ENCODE measurements at regions not wholly inside any gene's neighbourhood (a gene's known extent, or its start where the extent isn't known, plus 50 kb on each side); places are given as distances from the start of the nearest gene placed in this dataset.

DNA sequence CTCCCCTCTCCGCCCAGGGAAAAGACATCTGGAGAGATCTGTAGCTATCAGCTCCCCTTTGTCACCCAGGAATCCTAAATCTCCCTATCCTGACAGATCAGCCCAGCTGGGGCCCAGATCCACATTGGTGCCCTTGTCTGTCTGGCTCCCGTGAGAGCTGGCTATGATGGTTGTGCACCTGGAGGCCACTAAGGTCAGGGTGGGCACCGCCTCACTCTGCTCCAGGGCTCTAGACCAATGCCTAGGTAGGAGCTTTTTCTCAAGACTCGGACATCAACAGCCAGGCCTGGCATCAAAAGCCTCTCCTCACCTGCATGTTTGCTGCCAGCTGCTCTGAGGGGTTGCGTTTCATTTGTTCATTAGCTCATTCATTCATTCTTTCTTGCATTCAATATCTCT is 142.7 kb downstream of the SMAD6 start:
- peaks cover 36% of the 10 kb centered on the region for H3K27me3 Mint-ChIP-seq (ENCODE audit: low read depth)
- no peak overlapping the region for H3K27ac Mint-ChIP-seq
- peaks cover 11% of the 10 kb centered on the region for H3K4me1 Mint-ChIP-seq
- POLR2A ChIA-PET, result no interaction called here
- CTCF ChIA-PET, result interaction anchor here (0.9 to 2.8 kb wide), 5 partner anchors 7 to 139 kb away, joined by 4 to 16 read pairs (median 4); no protein-coding TSS in a partner anchor
- no peak for ATAC-seq
- H3K36me3 Mint-ChIP-seq, result no peaks in the 10 kb centered on the region
- DNase-seq (ENCODE audit: low spot score), result no peak
- TF ChIP-seq ZNF138 (CRISPR knock-in tag; conservative IDR thresholded peaks at IDR 0.05) (no peak), ETV6 (CRISPR knock-in tag; IDR thresholded peaks at IDR 0.05) (no peak), RELA (CRISPR knock-in tag; IDR thresholded peaks at IDR 0.05; ENCODE audit: borderline replicate concordance) (no peak)
- no peaks in the 10 kb centered on the region for H3K9me3 Mint-ChIP-seq
- H3K4me3 Mint-ChIP-seq, result no peak overlapping the region

- DNase-seq (ENCODE audit: low spot score) (no peak), ATAC-seq (no peak)
- Mint-ChIP-seq H3K4me1 (peaks cover 11% of the 10 kb centered on the region), H3K4me3 (no peak overlapping the region), H3K36me3 (no peaks in the 10 kb centered on the region), H3K27me3 (ENCODE audit: low read depth) (peaks cover 36% of the 10 kb centered on the region), H3K27ac (no peak overlapping the region), H3K9me3 (no peaks in the 10 kb centered on the region)
- ChIA-PET CTCF (interaction anchor here (0.5 to 2.5 kb wide), 5 partner anchors 9 to 144 kb away, joined by 3 to 8 read pairs (median 4); partner anchors contain the start of gene SMAD6), POLR2A (no interaction called here)
- TF ChIP-seq SMAD3 (CRISPR knock-in tag; IDR thresholded peaks at IDR 0.05; ENCODE audit: borderline replicate concordance) (no peak), TCF7 (CRISPR knock-in tag; IDR thresholded peaks at IDR 0.05; ENCODE audit: low read depth) (no peak), GABPB1 (CRISPR knock-in tag; IDR thresholded peaks at IDR 0.05) (no peak), ZNF232 (CRISPR knock-in tag; IDR thresholded peaks at IDR 0.05) (no peak)
These were observed 143.3 kb downstream of the SMAD6 start for GRCh38 chr15:66845266-66845785.

GRCh38 chr15:66846031-66846430 is 144.0 kb downstream of the SMAD6 start:
- no peak for ATAC-seq
- TF ChIP-seq RORB (CRISPR knock-in tag; IDR thresholded peaks at IDR 0.05) (no peak), ESRRA (CRISPR knock-in tag; IDR thresholded peaks at IDR 0.05; ENCODE audit: borderline replicate concordance) (no peak), ZNF219 (CRISPR knock-in tag; IDR thresholded peaks at IDR 0.05; ENCODE audit: borderline replicate concordance) (no peak), CDX4 (CRISPR knock-in tag; IDR thresholded peaks at IDR 0.05; ENCODE audit: borderline replicate concordance) (no peak), ARID4B (CRISPR knock-in tag; IDR thresholded peaks at IDR 0.05; ENCODE audit: borderline replicate concordance) (no peak), GRHL2 (CRISPR knock-in tag; IDR thresholded peaks at IDR 0.05; ENCODE audit: insufficient replicate concordance, severe bottlenecking) (no peak), FOXJ3 (CRISPR knock-in tag; IDR thresholded peaks at IDR 0.05; ENCODE audit: borderline replicate concordance) (no peak), NFYB (CRISPR knock-in tag; conservative IDR thresholded peaks at IDR 0.05; ENCODE audit: low read depth) (no peak)
- TF ChIP-seq, protein P1, sequence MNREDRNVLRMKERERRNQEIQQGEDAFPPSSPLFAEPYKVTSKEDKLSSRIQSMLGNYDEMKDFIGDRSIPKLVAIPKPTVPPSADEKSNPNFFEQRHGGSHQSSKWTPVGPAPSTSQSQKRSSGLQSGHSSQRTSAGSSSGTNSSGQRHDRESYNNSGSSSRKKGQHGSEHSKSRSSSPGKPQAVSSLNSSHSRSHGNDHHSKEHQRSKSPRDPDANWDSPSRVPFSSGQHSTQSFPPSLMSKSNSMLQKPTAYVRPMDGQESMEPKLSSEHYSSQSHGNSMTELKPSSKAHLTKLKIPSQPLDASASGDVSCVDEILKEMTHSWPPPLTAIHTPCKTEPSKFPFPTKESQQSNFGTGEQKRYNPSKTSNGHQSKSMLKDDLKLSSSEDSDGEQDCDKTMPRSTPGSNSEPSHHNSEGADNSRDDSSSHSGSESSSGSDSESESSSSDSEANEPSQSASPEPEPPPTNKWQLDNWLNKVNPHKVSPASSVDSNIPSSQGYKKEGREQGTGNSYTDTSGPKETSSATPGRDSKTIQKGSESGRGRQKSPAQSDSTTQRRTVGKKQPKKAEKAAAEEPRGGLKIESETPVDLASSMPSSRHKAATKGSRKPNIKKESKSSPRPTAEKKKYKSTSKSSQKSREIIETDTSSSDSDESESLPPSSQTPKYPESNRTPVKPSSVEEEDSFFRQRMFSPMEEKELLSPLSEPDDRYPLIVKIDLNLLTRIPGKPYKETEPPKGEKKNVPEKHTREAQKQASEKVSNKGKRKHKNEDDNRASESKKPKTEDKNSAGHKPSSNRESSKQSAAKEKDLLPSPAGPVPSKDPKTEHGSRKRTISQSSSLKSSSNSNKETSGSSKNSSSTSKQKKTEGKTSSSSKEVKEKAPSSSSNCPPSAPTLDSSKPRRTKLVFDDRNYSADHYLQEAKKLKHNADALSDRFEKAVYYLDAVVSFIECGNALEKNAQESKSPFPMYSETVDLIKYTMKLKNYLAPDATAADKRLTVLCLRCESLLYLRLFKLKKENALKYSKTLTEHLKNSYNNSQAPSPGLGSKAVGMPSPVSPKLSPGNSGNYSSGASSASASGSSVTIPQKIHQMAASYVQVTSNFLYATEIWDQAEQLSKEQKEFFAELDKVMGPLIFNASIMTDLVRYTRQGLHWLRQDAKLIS (CRISPR knock-in tag; IDR thresholded peaks at IDR 0.05; ENCODE audit: borderline replicate concordance), result no peak
- TF ChIP-seq, protein P2, sequence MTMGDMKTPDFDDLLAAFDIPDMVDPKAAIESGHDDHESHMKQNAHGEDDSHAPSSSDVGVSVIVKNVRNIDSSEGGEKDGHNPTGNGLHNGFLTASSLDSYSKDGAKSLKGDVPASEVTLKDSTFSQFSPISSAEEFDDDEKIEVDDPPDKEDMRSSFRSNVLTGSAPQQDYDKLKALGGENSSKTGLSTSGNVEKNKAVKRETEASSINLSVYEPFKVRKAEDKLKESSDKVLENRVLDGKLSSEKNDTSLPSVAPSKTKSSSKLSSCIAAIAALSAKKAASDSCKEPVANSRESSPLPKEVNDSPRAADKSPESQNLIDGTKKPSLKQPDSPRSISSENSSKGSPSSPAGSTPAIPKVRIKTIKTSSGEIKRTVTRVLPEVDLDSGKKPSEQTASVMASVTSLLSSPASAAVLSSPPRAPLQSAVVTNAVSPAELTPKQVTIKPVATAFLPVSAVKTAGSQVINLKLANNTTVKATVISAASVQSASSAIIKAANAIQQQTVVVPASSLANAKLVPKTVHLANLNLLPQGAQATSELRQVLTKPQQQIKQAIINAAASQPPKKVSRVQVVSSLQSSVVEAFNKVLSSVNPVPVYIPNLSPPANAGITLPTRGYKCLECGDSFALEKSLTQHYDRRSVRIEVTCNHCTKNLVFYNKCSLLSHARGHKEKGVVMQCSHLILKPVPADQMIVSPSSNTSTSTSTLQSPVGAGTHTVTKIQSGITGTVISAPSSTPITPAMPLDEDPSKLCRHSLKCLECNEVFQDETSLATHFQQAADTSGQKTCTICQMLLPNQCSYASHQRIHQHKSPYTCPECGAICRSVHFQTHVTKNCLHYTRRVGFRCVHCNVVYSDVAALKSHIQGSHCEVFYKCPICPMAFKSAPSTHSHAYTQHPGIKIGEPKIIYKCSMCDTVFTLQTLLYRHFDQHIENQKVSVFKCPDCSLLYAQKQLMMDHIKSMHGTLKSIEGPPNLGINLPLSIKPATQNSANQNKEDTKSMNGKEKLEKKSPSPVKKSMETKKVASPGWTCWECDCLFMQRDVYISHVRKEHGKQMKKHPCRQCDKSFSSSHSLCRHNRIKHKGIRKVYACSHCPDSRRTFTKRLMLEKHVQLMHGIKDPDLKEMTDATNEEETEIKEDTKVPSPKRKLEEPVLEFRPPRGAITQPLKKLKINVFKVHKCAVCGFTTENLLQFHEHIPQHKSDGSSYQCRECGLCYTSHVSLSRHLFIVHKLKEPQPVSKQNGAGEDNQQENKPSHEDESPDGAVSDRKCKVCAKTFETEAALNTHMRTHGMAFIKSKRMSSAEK (CRISPR knock-in tag; IDR thresholded peaks at IDR 0.05; ENCODE audit: borderline replicate concordance), result no peak

More at GRCh38 chr15:66846031-66846430, 144.0 kb downstream of the SMAD6 start:
- ChIA-PET POLR2A (interaction anchor here (0.7 kb wide), 1 partner anchor 15 kb away, joined by 4 read pairs; no protein-coding TSS in a partner anchor), CTCF (interaction anchor here (0.7 to 2.1 kb wide), 4 partner anchors 8 to 179 kb away, joined by 3 to 5 read pairs (median 4); no protein-coding TSS in a partner anchor)
- H3K4me1 Mint-ChIP-seq, result peaks cover 11% of the 10 kb centered on the region
- H3K9me3 Mint-ChIP-seq, result no peaks in the 10 kb centered on the region
- H3K27ac Mint-ChIP-seq, result no peak overlapping the region; the same call in 1 of the 2 replicates
- no peak overlapping the region for H3K4me3 Mint-ChIP-seq
- no peaks in the 10 kb centered on the region for H3K36me3 Mint-ChIP-seq
- peaks cover 31% of the 10 kb centered on the region for H3K27me3 Mint-ChIP-seq (ENCODE audit: low read depth)
- no peak for DNase-seq (ENCODE audit: low spot score)
